ENCODE measurements at regions not wholly inside any gene's neighbourhood (a gene's known extent, or its start where the extent isn't known, plus 50 kb on each side); places are given as distances from the start of the nearest gene placed in this dataset.

DNA sequence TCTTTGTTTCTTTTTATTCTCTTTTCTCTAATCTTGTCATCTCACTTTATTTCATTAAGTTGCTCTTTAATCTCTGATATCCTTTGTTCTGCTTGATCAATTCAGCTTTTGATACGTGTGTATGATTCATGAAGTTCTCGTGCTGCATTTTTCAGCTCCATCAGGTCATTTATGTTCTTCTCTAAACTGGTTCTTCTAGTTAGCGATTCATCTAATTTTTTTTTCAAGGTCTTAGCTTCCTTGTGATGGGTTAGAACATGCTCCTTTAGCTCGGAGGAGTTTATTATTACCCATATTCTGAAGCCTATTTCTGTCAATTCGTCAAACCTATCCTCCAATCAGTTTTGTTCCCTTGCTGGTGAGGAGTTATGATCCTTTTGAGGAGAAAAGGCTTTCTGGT is 1045.0 kb upstream of the ADGRL3 start:
- no peaks in the 10 kb centered on the region for H3K4me1 ChIP-seq (ENCODE audit: control insufficient read depth, insufficient read depth, low read length)

GRCh38 chr4:60173103-60173502 is 1027.0 kb upstream of the ADGRL3 start:
- Histone ChIP-seq H3K4me3 (ENCODE audit: low read depth, low read length) (no peak overlapping the region), H3K4me1 (ENCODE audit: control insufficient read depth, insufficient read depth, low read length) (no peaks in the 10 kb centered on the region), H3K9me3 (ENCODE audit: control insufficient read depth, insufficient read depth, low read length) (no peaks in the 10 kb centered on the region), H3K9ac (ENCODE audit: low read depth, low read length) (no peak overlapping the region), H3K27me3 (ENCODE audit: control insufficient read depth, insufficient read depth, low read length) (no peaks in the 10 kb centered on the region), H3K36me3 (ENCODE audit: control insufficient read depth, insufficient read depth, low read length) (no peaks in the 10 kb centered on the region)

More for the DNA sequence above, 1045.0 kb upstream of the ADGRL3 start:
- H3K36me3 ChIP-seq (ENCODE audit: control insufficient read depth, insufficient read depth, low read length) = no peaks in the 10 kb centered on the region
- no peak overlapping the region for H3K9ac ChIP-seq (ENCODE audit: low read depth, low read length)
- H3K9me3 ChIP-seq (ENCODE audit: control insufficient read depth, insufficient read depth, low read length) = peaks cover 4% of the 10 kb centered on the region
- no peak overlapping the region for H3K4me3 ChIP-seq (ENCODE audit: low read depth, low read length)
- no peaks in the 10 kb centered on the region for H3K27me3 ChIP-seq (ENCODE audit: control insufficient read depth, insufficient read depth, low read length)

DNA sequence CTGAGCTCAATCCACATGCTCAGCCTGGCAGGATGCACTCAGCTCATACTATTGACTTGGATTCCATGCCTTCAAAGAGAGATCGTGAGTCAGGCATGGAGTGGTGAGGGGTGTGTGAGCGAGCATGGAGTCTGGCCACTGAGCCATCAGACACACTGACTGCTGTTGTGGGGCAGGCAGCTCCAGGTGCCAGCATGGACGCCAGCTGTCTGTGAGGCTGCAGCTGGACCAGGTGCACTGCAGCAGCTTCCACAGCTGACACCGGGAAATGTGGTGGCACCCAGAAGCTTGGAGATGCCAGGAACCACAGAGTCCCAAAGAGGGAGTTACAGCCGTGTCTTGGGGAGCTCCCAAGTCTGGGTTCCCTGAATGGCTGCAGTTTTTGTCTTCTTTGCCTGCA is 1026.4 kb upstream of the ADGRL3 start:
- H3K27me3 ChIP-seq (ENCODE audit: control insufficient read depth, insufficient read depth, low read length) = no peaks in the 10 kb centered on the region
- H3K9ac ChIP-seq (ENCODE audit: low read depth, low read length) = no peak overlapping the region
- H3K36me3 ChIP-seq (ENCODE audit: control insufficient read depth, insufficient read depth, low read length) = no peaks in the 10 kb centered on the region
- no peaks in the 10 kb centered on the region for H3K4me1 ChIP-seq (ENCODE audit: control insufficient read depth, insufficient read depth, low read length)
- H3K4me3 ChIP-seq (ENCODE audit: low read depth, low read length) = no peak overlapping the region
- H3K9me3 ChIP-seq (ENCODE audit: control insufficient read depth, insufficient read depth, low read length) = no peaks in the 10 kb centered on the region

GRCh38 chr4:60175241-60175640 is 1024.9 kb upstream of the ADGRL3 start:
- Histone ChIP-seq H3K4me3 (ENCODE audit: low read depth, low read length) (no peak overlapping the region), H3K27me3 (ENCODE audit: control insufficient read depth, insufficient read depth, low read length) (no peaks in the 10 kb centered on the region), H3K9ac (ENCODE audit: low read depth, low read length) (no peak overlapping the region), H3K36me3 (ENCODE audit: control insufficient read depth, insufficient read depth, low read length) (no peaks in the 10 kb centered on the region), H3K9me3 (ENCODE audit: control insufficient read depth, insufficient read depth, low read length) (no peaks in the 10 kb centered on the region), H3K4me1 (ENCODE audit: control insufficient read depth, insufficient read depth, low read length) (no peaks in the 10 kb centered on the region)

DNA sequence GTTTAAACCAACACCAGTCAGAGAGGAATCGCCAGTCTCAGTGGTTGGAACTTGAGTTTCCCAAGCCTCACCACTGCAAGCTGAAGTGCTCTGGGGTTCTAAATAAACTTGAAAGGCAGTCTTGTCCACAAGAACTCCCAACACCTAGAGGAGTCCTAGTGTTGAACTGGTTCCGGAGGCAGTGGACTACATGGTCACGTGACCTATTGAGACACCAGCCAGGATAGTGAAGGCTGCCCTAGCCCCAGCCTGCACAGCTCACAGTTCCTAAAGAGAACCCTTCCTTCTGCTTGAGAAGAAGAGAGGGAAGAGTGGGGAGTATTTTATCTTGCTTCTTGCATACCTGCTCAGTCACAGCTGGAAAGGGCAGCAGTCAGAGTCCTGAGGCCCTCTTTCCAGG is 1012.7 kb upstream of the ADGRL3 start:
- Histone ChIP-seq H3K4me1 (ENCODE audit: control insufficient read depth, insufficient read depth, low read length) (no peaks in the 10 kb centered on the region), H3K36me3 (ENCODE audit: control insufficient read depth, insufficient read depth, low read length) (no peaks in the 10 kb centered on the region), H3K9ac (ENCODE audit: low read depth, low read length) (no peak overlapping the region), H3K27me3 (ENCODE audit: control insufficient read depth, insufficient read depth, low read length) (no peaks in the 10 kb centered on the region), H3K4me3 (ENCODE audit: low read depth, low read length) (no peak overlapping the region), H3K9me3 (ENCODE audit: control insufficient read depth, insufficient read depth, low read length) (no peaks in the 10 kb centered on the region)

DNA sequence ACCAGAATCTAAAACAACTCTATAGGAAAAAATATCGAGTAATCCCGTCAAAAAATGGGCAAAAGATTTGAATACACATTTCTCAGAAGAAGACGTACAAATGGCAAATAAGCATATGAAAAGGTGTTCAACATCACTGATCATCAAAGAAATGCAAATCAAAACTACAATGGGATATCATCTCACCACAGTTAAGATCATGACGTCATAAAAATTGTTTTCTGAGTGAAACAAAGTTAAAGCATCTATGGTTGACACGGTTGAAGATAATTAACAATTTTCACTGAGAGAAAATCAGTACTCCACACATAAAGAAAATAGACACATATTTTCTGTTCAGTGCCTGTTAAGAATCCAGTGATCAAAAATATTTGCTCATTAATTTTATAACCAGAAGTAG is 1010.8 kb upstream of the ADGRL3 start:
- Histone ChIP-seq H3K36me3 (ENCODE audit: control insufficient read depth, insufficient read depth, low read length) (no peaks in the 10 kb centered on the region), H3K9ac (ENCODE audit: low read depth, low read length) (no peak overlapping the region), H3K27me3 (ENCODE audit: control insufficient read depth, insufficient read depth, low read length) (no peaks in the 10 kb centered on the region), H3K4me1 (ENCODE audit: control insufficient read depth, insufficient read depth, low read length) (no peaks in the 10 kb centered on the region), H3K4me3 (ENCODE audit: low read depth, low read length) (no peak overlapping the region), H3K9me3 (ENCODE audit: control insufficient read depth, insufficient read depth, low read length) (no peaks in the 10 kb centered on the region)

- no peak overlapping the region for H3K9ac ChIP-seq (ENCODE audit: low read depth, low read length)
- H3K4me3 ChIP-seq (ENCODE audit: low read depth, low read length) = no peak overlapping the region
- no peaks in the 10 kb centered on the region for H3K36me3 ChIP-seq (ENCODE audit: control insufficient read depth, insufficient read depth, low read length)
- H3K27me3 ChIP-seq (ENCODE audit: control insufficient read depth, insufficient read depth, low read length) = no peaks in the 10 kb centered on the region
- H3K4me1 ChIP-seq (ENCODE audit: control insufficient read depth, insufficient read depth, low read length) = no peaks in the 10 kb centered on the region
- no peaks in the 10 kb centered on the region for H3K9me3 ChIP-seq (ENCODE audit: control insufficient read depth, insufficient read depth, low read length)
Measured at GRCh38 chr4:60194214-60194613, 1005.9 kb upstream of the ADGRL3 start.

DNA sequence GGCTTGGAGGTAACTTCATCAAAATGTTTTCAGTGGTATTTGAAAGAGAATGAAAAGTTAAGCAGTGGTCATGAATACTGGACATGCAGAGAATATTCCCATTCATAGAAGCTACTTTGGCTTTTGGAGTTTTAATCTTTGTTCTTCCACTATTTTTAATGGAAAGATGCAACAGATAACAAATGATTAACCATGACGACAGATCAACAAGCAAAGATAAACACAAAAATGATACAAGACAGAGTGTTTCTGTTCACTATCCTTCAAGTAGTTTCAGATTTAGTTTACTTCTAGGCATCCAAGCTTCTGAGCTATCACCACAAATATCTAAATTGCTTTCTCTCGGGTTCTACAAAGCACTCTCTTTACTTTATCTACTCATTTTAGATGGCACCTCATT is 1004.9 kb upstream of the ADGRL3 start:
- Histone ChIP-seq H3K4me3 (ENCODE audit: low read depth, low read length) (no peak overlapping the region), H3K27me3 (ENCODE audit: control insufficient read depth, insufficient read depth, low read length) (no peaks in the 10 kb centered on the region), H3K4me1 (ENCODE audit: control insufficient read depth, insufficient read depth, low read length) (no peaks in the 10 kb centered on the region), H3K36me3 (ENCODE audit: control insufficient read depth, insufficient read depth, low read length) (no peaks in the 10 kb centered on the region), H3K9ac (ENCODE audit: low read depth, low read length) (no peak overlapping the region), H3K9me3 (ENCODE audit: control insufficient read depth, insufficient read depth, low read length) (no peaks in the 10 kb centered on the region)

DNA sequence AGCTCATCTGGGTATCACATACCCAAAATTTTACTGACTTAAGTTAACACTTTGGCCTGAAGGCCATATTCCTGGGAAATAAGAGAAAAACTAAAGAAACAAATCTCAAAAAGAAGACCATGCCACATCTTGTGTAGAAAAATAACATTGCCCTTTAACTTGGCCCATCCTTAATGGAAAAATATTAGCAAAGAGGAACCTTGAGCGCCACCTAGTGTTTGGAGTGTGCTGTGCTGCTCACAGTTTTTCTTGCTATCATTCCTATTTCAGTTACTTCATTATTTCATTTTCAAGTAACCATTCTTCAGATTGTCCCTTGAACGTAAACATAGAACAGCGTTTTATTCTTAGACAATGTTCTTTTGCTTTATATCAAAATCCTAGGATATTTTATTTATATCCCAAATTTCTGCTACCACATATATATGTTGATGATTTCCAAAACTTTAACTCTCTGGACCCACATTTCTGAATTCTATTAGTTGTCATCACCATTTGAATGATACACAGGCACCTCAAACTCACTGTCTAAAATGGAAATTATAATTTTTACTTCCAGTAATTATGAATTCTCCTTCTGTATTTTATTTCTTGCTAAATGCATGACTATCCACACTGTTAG is 999.0 kb upstream of the ADGRL3 start:
- H3K27me3 ChIP-seq (ENCODE audit: control insufficient read depth, insufficient read depth, low read length) = no peaks in the 10 kb centered on the region
- no peak overlapping the region for H3K9ac ChIP-seq (ENCODE audit: low read depth, low read length)
- no peaks in the 10 kb centered on the region for H3K4me1 ChIP-seq (ENCODE audit: control insufficient read depth, insufficient read depth, low read length)
- H3K36me3 ChIP-seq (ENCODE audit: control insufficient read depth, insufficient read depth, low read length) = no peaks in the 10 kb centered on the region
- H3K9me3 ChIP-seq (ENCODE audit: control insufficient read depth, insufficient read depth, low read length) = no peaks in the 10 kb centered on the region
- no peak overlapping the region for H3K4me3 ChIP-seq (ENCODE audit: low read depth, low read length)

GRCh38 chr4:60209588-60209987 is 990.5 kb upstream of the ADGRL3 start:
- no peaks in the 10 kb centered on the region for H3K27me3 ChIP-seq (ENCODE audit: control insufficient read depth, insufficient read depth, low read length)
- H3K9me3 ChIP-seq (ENCODE audit: control insufficient read depth, insufficient read depth, low read length) = no peaks in the 10 kb centered on the region
- H3K4me3 ChIP-seq (ENCODE audit: low read depth, low read length) = no peak overlapping the region
- H3K4me1 ChIP-seq (ENCODE audit: control insufficient read depth, insufficient read depth, low read length) = no peaks in the 10 kb centered on the region
- H3K9ac ChIP-seq (ENCODE audit: low read depth, low read length) = no peak overlapping the region
- H3K36me3 ChIP-seq (ENCODE audit: control insufficient read depth, insufficient read depth, low read length) = no peaks in the 10 kb centered on the region

DNA sequence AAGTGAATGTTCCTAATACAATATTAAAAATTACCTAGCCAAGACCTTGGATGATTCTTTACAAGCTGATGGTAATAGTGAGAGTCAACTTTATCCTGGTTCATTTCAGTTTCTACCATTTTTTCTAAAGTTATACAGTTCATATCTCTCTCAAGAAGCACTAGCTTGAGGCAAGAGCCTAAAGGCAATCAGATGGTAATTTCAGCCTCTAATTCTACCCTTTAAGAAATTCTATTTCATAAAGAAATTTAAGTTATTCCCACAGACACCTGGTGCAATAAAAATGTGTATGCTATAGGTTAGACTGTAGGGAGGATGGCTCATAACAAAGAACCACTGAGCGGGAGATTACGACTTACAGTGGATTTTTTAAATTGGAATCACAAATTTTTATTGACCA is 984.2 kb upstream of the ADGRL3 start:
- H3K36me3 ChIP-seq (ENCODE audit: control insufficient read depth, insufficient read depth, low read length) = no peaks in the 10 kb centered on the region
- no peaks in the 10 kb centered on the region for H3K27me3 ChIP-seq (ENCODE audit: control insufficient read depth, insufficient read depth, low read length)
- H3K4me1 ChIP-seq (ENCODE audit: control insufficient read depth, insufficient read depth, low read length) = no peaks in the 10 kb centered on the region
- H3K9me3 ChIP-seq (ENCODE audit: control insufficient read depth, insufficient read depth, low read length) = no peaks in the 10 kb centered on the region
- H3K9ac ChIP-seq (ENCODE audit: low read depth, low read length) = no peak overlapping the region
- no peak overlapping the region for H3K4me3 ChIP-seq (ENCODE audit: low read depth, low read length)

GRCh38 chr4:60216752-60217151 is 983.4 kb upstream of the ADGRL3 start:
- H3K27me3 ChIP-seq (ENCODE audit: control insufficient read depth, insufficient read depth, low read length) = no peaks in the 10 kb centered on the region
- H3K4me3 ChIP-seq (ENCODE audit: low read depth, low read length) = no peak overlapping the region
- H3K9ac ChIP-seq (ENCODE audit: low read depth, low read length) = no peak overlapping the region
- no peaks in the 10 kb centered on the region for H3K9me3 ChIP-seq (ENCODE audit: control insufficient read depth, insufficient read depth, low read length)
- no peaks in the 10 kb centered on the region for H3K4me1 ChIP-seq (ENCODE audit: control insufficient read depth, insufficient read depth, low read length)
- H3K36me3 ChIP-seq (ENCODE audit: control insufficient read depth, insufficient read depth, low read length) = no peaks in the 10 kb centered on the region

Data from iPS-15b (cell line).